GM12878 (cell line): ENCODE measurements at regions not wholly inside any gene's neighbourhood (a gene's known extent, or its start where the extent isn't known, plus 50 kb on each side); places are given as distances from the start of the nearest gene placed in this dataset.
"Not testable (repeated sequence)": the region's sequence is repeated elsewhere in the genome, so short reads cannot be mapped to it uniquely, and the experiment has no call there.

ENCODE experiments used
- ATAC-seq: fragments of 200-7000 bp; cut with Tn5 transposase; 3 replicates; pipeline ENCODE4 v1.9.1; 2020; ENCODE audit warnings: mild to moderate bottlenecking, moderate library complexity
- BruUV-seq: library from RNA; stranded (reverse); fragments of 400-500 nt; replicated peaks from 2 replicates; lab custom pipeline; 2021; lab: Mats Ljungman, UMichigan
- CTCF ChIA-PET: fragments of 300-600 bp; sonication (Branson Sonifier 250); formaldehyde crosslinking; extraction: SDS; loops from one replicate; lab custom pipeline; 2021; ENCODE audit warnings: inconsistent platforms; lab: Yijun Ruan, JAX
- POLR2A ChIA-PET: fragments of 350-600 bp; formaldehyde crosslinking; extraction: SDS; loops from one replicate; lab custom pipeline; 2021; ENCODE audit warnings: inconsistent platforms; lab: Charles Lee
- RAD21 ChIA-PET: fragments of 300-600 bp; sonication (Branson Sonifier 250); formaldehyde crosslinking; loops from one replicate; lab custom pipeline; 2023; ENCODE audit warnings: antibody characterized with exemption; ENCODE audit not compliant: unreplicated experiment; lab: Charles Lee
- SMC1A ChIA-PET: fragments of 300-600 bp; sonication (Branson Sonifier 250); formaldehyde crosslinking; loops from one replicate; lab custom pipeline; 2023; ENCODE audit not compliant: unreplicated experiment, uncharacterized antibody; lab: Charles Lee
- DNase-seq: peaks from one replicate; pipeline ENCODE4 v3.0.0-alpha.2; 2011; ENCODE audit warnings: low read depth, low spot score
- FAIRE-seq: peaks from 3 replicates; lab custom pipeline; 2011; peaks lifted over from hg19 to GRCh38; lab: Jason Lieb, UNC
- H2AFZ ChIP-seq: 2 replicates; pipeline ENCODE4 v1.6.0; 2011; ENCODE audit warnings: low read depth, low read length, control low read depth; ENCODE audit not compliant: control insufficient read depth
- H3K27ac ChIP-seq: 2 replicates; pipeline ENCODE4 v1.5.1; 2011; ENCODE audit warnings: control low read depth; ENCODE audit not compliant: control insufficient read depth, insufficient read depth
- H3K27me3 ChIP-seq, 2 experiments: replicated peaks in 1 of 2; 2 replicates each; pipeline versions ENCODE4 v1.6.0 to v1.6.1; 2011; ENCODE audit warnings: low read length in 1 of 2; ENCODE audit not compliant: control insufficient read depth in 2 of 2, insufficient read depth in 2 of 2
- H3K36me3 ChIP-seq, 2 experiments: 2 replicates each; pipeline ENCODE4 v1.5.1; 2011; ENCODE audit warnings: low read length in 1 of 2; ENCODE audit not compliant: control insufficient read depth in 2 of 2, insufficient read depth in 2 of 2
- H3K4me1 ChIP-seq: 2 replicates; pipeline ENCODE4 v1.6.1; 2011; ENCODE audit warnings: mild to moderate bottlenecking, low read length, moderate library complexity, mixed read lengths; ENCODE audit not compliant: control insufficient read depth, insufficient read depth
- H3K4me2 ChIP-seq: 2 replicates; pipeline ENCODE4 v1.6.0; 2011; ENCODE audit warnings: control low read depth; ENCODE audit not compliant: control insufficient read depth, insufficient read depth
- H3K4me3 ChIP-seq: fragments of 200-600 bp; sonication (generic); 2 replicates; pipeline ENCODE4 v1.5.1; 2016
- H3K79me2 ChIP-seq: 2 replicates; pipeline ENCODE4 v1.6.0; 2011; ENCODE audit warnings: low read length; ENCODE audit not compliant: control insufficient read depth, insufficient read depth
- H3K9ac ChIP-seq: 2 replicates; pipeline ENCODE4 v1.8.0; 2011; ENCODE audit warnings: low read length, control low read depth, mixed read lengths; ENCODE audit not compliant: control insufficient read depth, insufficient read depth
- H3K9me3 ChIP-seq: replicated peaks from 3 replicates; pipeline ENCODE4 v1.5.1; 2011; ENCODE audit warnings: mild to moderate bottlenecking, low read length; ENCODE audit not compliant: control insufficient read depth, insufficient read depth
- H4K20me1 ChIP-seq: 2 replicates; pipeline ENCODE4 v1.6.0; 2011; ENCODE audit not compliant: control insufficient read depth, insufficient read depth
- EED ChIP-seq: sonication (generic); IDR thresholded peaks from 2 replicates; pipeline ENCODE4 v1.6.1; 2016; ENCODE audit warnings: antibody characterized with exemption, low read depth
- NFYA ChIP-seq: IDR thresholded peaks from 2 replicates; pipeline ENCODE4 v1.6.1; 2011; ENCODE audit warnings: low read depth, mild to moderate bottlenecking, low read length, improper control_type of control experiment, borderline replicate concordance
- SIN3A ChIP-seq: IDR thresholded peaks from 2 replicates; pipeline ENCODE4 v1.6.1; 2012; ENCODE audit warnings: low read depth, low read length, improper control_type of control experiment
- ZZZ3 ChIP-seq: IDR thresholded peaks from 2 replicates; pipeline ENCODE4 v1.6.1; 2011; ENCODE audit warnings: low read depth; ENCODE audit not compliant: control insufficient read depth, insufficient read length
- WGBS: methylation state at CpG from one replicate; pipeline ENCODE4 v1.1.6; 2016; ENCODE audit warnings: low lambda C conversion rate; ENCODE audit not compliant: insufficient replicate concordance, insufficient coverage; ENCODE audit errors: missing lambda C conversion rate; 5-methylcytosine and 5-hydroxymethylcytosine counted together
- in situ Hi-C: fragments of 300-500 bp; cut with MboI; formaldehyde crosslinking; loops from 9 replicates; pipeline ENCODE4 v1.14.3; 2018; ENCODE audit warnings: mixed read lengths
- intact Hi-C: fragments of 100-400 bp; cut with micrococcal nuclease; formaldehyde crosslinking; loops from one replicate; pipeline ENCODE4 v1.14.2; 2022; ENCODE audit not compliant: unreplicated experiment
- TF ChIP-seq, protein P1 (sequence below): fragments of 450-650 bp; IDR thresholded peaks from 2 replicates; pipeline ENCODE4 v1.6.1; 2017; ENCODE audit warnings: mild to moderate bottlenecking
- TF ChIP-seq, protein P2 (sequence below): fragments of 450-650 bp; IDR thresholded peaks from 2 replicates; pipeline ENCODE4 v1.6.1; 2016; ENCODE audit warnings: mild to moderate bottlenecking
- TF ChIP-seq, protein P3 (sequence below): fragments of 450-650 bp; formaldehyde crosslinking; IDR thresholded peaks from 2 replicates; pipeline ENCODE4 v1.4.0; 2022; ENCODE audit warnings: mild to moderate bottlenecking, moderate library complexity

DNA sequence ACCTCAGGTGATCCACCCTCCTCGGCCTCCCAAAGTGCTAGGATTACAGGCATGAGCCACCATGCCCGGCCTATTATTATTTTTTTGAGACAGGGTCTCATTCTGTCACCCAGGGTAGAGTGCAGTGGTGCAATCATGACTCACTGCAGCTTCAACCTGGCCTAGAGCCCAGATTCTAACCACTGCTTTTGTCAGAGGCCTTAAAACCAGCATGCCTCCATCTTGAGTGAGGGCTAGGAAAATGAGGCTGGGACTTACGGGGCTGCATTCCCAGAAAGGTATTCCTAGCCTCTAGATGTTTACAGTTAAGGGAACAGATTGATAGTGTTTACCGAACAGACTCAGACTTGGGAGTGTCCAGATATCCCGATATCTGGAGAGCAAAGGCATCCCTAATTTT lies 57.6 kb upstream of the ATF7IP2 start:
- RAD21 ChIA-PET, result interaction anchor here (2.0 kb wide), 1 partner anchor 10 kb away, joined by 7 read pairs; no protein-coding TSS in a partner anchor
- H3K36me3 ChIP-seq, H3K4me3 ChIP-seq, FAIRE-seq, H3K9ac ChIP-seq, H3K4me1 ChIP-seq, H3K9me3 ChIP-seq, H2AFZ ChIP-seq, H3K27ac ChIP-seq, H3K79me2 ChIP-seq, in situ Hi-C loops, ATAC-seq, H4K20me1 ChIP-seq, DNase-seq, BruUV-seq, H3K27me3 ChIP-seq, H3K4me2 ChIP-seq: not testable (repeated sequence)
- SMC1A ChIA-PET, result interaction anchor here (1.0 to 1.7 kb wide), 3 partner anchors 14 to 140 kb away, joined by 3 to 6 read pairs (median 3); no protein-coding TSS in a partner anchor
- intact Hi-C loops, result loop anchor here (5.0 kb wide), 1 partner anchor 44 kb away; no protein-coding TSS in a partner anchor
- WGBS, result 84% methylated on average over 5 of the region's 5 CpGs
- CTCF ChIA-PET, result interaction anchor here (0.6 to 2.3 kb wide), 2 partner anchors 12 to 509 kb away, joined by 3 to 10 read pairs; no protein-coding TSS in a partner anchor
- POLR2A ChIA-PET, result interaction anchor here (0.6 to 0.9 kb wide), 3 partner anchors 8 to 458 kb away, joined by 3 to 6 read pairs (median 5); no protein-coding TSS in a partner anchor

DNA sequence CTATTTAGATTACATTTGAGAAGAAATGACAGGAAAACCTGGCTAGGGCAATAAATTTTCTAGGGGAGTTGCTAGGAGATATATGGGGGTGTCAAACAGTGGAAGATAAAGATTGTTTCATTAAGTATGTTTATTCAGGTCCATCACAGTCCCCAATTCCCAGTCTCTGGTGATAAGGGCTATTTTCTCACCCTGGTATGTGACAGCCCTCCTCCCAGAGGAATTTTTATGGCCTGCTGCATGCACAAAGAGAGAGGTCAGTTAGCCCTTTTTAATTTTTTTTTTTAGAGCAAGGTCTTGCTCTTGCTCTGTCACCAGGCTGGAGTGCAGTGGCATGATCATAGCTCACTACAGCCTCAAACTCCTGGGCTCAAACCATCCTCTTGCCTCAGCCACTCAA lies 53.6 kb upstream of the ATF7IP2 start:
- in situ Hi-C loops (no loop called here), intact Hi-C loops (no loop called here)
- Histone ChIP-seq H3K4me2 (no peak overlapping the region), H4K20me1 (no peaks in the 10 kb centered on the region), H2AFZ (no peak overlapping the region), H3K9ac (no peak overlapping the region), H3K4me1 (0 out of 2 replicates have a peak, but pooled peaks cover 3% of the 10 kb centered on the region), H3K79me2 (no peaks in the 10 kb centered on the region), H3K27me3 (no peaks in the 10 kb centered on the region), H3K9me3 (no peaks in the 10 kb centered on the region; the same call in 2 of the 3 replicates), H3K36me3 (no peaks in the 10 kb centered on the region), H3K4me3 (no peak overlapping the region), H3K27ac (no peak overlapping the region)
- POLR2A ChIA-PET, result no interaction called here
- SMC1A ChIA-PET, result interaction anchor here (0.7 to 1.1 kb wide), 2 partner anchors 10 to 475 kb away, joined by 3 to 4 read pairs; no protein-coding TSS in a partner anchor
- DNase-seq, result no peak
- ATAC-seq, result no peak
- BruUV-seq, result no TSS peak
- RAD21 ChIA-PET, result interaction anchor here (1.2 kb wide), 1 partner anchor 11 kb away, joined by 3 read pairs; no protein-coding TSS in a partner anchor
- CTCF ChIA-PET, result interaction anchor here (0.7 to 1.2 kb wide), 4 partner anchors 10 to 211 kb away, joined by 3 to 5 read pairs (median 3); no protein-coding TSS in a partner anchor
- FAIRE-seq, result no peak
- TF ChIP-seq SIN3A, result no peak
- TF ChIP-seq NFYA, result no peak
- TF ChIP-seq, protein P1, sequence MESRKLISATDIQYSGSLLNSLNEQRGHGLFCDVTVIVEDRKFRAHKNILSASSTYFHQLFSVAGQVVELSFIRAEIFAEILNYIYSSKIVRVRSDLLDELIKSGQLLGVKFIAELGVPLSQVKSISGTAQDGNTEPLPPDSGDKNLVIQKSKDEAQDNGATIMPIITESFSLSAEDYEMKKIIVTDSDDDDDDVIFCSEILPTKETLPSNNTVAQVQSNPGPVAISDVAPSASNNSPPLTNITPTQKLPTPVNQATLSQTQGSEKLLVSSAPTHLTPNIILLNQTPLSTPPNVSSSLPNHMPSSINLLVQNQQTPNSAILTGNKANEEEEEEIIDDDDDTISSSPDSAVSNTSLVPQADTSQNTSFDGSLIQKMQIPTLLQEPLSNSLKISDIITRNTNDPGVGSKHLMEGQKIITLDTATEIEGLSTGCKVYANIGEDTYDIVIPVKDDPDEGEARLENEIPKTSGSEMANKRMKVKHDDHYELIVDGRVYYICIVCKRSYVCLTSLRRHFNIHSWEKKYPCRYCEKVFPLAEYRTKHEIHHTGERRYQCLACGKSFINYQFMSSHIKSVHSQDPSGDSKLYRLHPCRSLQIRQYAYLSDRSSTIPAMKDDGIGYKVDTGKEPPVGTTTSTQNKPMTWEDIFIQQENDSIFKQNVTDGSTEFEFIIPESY, result no peak
- TF ChIP-seq EED, result no peak
- TF ChIP-seq, protein P2, sequence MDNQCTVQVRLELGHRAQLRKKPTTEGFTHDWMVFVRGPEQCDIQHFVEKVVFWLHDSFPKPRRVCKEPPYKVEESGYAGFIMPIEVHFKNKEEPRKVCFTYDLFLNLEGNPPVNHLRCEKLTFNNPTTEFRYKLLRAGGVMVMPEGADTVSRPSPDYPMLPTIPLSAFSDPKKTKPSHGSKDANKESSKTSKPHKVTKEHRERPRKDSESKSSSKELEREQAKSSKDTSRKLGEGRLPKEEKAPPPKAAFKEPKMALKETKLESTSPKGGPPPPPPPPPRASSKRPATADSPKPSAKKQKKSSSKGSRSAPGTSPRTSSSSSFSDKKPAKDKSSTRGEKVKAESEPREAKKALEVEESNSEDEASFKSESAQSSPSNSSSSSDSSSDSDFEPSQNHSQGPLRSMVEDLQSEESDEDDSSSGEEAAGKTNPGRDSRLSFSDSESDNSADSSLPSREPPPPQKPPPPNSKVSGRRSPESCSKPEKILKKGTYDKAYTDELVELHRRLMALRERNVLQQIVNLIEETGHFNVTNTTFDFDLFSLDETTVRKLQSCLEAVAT, result no peak
- no peak for TF ChIP-seq ZZZ3
- TF ChIP-seq, protein P3, sequence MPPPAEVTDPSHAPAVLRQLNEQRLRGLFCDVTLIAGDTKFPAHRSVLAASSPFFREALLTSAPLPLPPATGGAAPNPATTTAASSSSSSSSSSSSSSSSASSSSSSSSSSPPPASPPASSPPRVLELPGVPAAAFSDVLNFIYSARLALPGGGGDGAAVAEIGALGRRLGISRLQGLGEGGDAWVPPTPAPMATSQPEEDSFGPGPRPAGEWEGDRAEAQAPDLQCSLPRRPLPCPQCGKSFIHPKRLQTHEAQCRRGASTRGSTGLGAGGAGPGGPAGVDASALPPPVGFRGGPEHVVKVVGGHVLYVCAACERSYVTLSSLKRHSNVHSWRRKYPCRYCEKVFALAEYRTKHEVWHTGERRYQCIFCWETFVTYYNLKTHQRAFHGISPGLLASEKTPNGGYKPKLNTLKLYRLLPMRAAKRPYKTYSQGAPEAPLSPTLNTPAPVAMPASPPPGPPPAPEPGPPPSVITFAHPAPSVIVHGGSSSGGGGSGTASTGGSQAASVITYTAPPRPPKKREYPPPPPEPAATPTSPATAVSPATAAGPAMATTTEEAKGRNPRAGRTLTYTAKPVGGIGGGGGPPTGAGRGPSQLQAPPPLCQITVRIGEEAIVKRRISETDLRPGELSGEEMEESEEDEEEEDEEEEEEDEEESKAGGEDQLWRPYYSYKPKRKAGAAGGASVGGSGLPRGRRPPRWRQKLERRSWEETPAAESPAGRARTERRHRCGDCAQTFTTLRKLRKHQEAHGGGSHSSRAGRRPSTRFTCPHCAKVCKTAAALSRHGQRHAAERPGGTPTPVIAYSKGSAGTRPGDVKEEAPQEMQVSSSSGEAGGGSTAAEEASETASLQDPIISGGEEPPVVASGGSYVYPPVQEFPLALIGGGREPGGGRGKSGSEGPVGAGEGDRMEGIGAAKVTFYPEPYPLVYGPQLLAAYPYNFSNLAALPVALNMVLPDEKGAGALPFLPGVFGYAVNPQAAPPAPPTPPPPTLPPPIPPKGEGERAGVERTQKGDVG (CRISPR knock-in tag), result no peak
